ENCODE measurements at regions not wholly inside any gene's neighbourhood (a gene's known extent, or its start where the extent isn't known, plus 50 kb on each side); places are given as distances from the start of the nearest gene placed in this dataset.

DNA sequence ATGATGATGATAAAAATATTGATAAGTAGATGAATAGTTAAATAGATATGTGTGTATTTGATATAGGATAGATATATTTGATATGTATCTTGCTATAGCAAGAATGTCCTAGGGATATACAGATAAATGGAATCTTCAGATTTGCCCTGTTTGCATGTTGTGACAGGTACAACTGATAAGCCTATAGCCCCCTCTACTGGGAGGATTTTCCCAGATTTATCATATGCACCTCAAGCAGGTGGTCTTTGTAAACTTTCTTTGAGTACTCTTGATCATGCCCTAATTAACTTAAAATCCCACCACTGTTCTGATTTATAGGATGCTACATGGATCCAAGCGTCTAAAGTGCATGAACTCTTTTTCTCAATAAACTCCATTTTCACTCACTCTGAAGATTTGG is 1050.7 kb downstream of the SORCS3 start:
- Histone ChIP-seq H3K27ac (ENCODE audit: insufficient read depth, low read depth, low read length) (no peak overlapping the region), H3K9ac (replicated peaks; ENCODE audit: extremely low read depth, insufficient read depth, low read length) (no peak overlapping the region), H3K4me2 (ENCODE audit: insufficient read depth, low read length) (no peak overlapping the region), H4K20me1 (replicated peaks; ENCODE audit: control insufficient read depth, extremely low read depth, insufficient read depth, low read length) (no peaks in the 10 kb centered on the region), H3K4me3 (replicated peaks in 1 of 3; ENCODE audit: insufficient read depth in 1 of 3, low read depth in 1 of 3, low read length in 3 of 3) (no peak overlapping the region), H3K27me3 (ENCODE audit: control insufficient read depth in 2 of 2, insufficient read depth in 2 of 2, low read length in 2 of 2) (no peaks in the 10 kb centered on the region), H3K9me1 (replicated peaks; ENCODE audit: control insufficient read depth, extremely low read depth, insufficient read depth, low read length) (no peaks in the 10 kb centered on the region), H3K9me3 (replicated peaks; ENCODE audit: control insufficient read depth, insufficient read depth, low read length) (peaks cover 1% of the 10 kb centered on the region), H3K36me3 (ENCODE audit: control insufficient read depth in 2 of 2, extremely low read depth in 1 of 2, insufficient read depth in 2 of 2, low read length in 2 of 2) (no peaks in the 10 kb centered on the region), H2AFZ (ENCODE audit: low read depth, low read length) (no peak overlapping the region), H3K79me2 (ENCODE audit: control insufficient read depth, insufficient read depth, low read length) (no peaks in the 10 kb centered on the region), H3K4me1 (ENCODE audit: control insufficient read depth, extremely low read depth, insufficient read depth, low read length) (no peaks in the 10 kb centered on the region)
- CTCF ChIA-PET, result no interaction called here
- dilution Hi-C loops (cut with MboI; ENCODE audit: extremely low pct_ligation_motif_present, low sequenced_read_pairs) (no loop called here), intact Hi-C loops (cut with micrococcal nuclease) (no loop called here)
- no peak for TF ChIP-seq JUN (IDR thresholded peaks at IDR 0.05; ENCODE audit: borderline replicate concordance, insufficient read depth, insufficient read length, low read depth)
- TF ChIP-seq GATA2 (IDR thresholded peaks at IDR 0.05; ENCODE audit: insufficient read depth, insufficient read length, low read depth, low read length), result no peak
- no peak for TF ChIP-seq POLR2A (IDR thresholded peaks at IDR 0.05; ENCODE audit: low read depth, low read length)
- no peak for TF ChIP-seq POLR2AphosphoS5 (IDR thresholded peaks at IDR 0.05; ENCODE audit: insufficient read depth, low read depth, low read length)
- TF ChIP-seq, protein P1, sequence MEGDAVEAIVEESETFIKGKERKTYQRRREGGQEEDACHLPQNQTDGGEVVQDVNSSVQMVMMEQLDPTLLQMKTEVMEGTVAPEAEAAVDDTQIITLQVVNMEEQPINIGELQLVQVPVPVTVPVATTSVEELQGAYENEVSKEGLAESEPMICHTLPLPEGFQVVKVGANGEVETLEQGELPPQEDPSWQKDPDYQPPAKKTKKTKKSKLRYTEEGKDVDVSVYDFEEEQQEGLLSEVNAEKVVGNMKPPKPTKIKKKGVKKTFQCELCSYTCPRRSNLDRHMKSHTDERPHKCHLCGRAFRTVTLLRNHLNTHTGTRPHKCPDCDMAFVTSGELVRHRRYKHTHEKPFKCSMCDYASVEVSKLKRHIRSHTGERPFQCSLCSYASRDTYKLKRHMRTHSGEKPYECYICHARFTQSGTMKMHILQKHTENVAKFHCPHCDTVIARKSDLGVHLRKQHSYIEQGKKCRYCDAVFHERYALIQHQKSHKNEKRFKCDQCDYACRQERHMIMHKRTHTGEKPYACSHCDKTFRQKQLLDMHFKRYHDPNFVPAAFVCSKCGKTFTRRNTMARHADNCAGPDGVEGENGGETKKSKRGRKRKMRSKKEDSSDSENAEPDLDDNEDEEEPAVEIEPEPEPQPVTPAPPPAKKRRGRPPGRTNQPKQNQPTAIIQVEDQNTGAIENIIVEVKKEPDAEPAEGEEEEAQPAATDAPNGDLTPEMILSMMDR (IDR thresholded peaks at IDR 0.05; ENCODE audit: extremely low read depth in 1 of 2, insufficient read depth in 1 of 2, low read depth in 1 of 2, low read length in 2 of 2), result no peak
- TF ChIP-seq, protein P2, sequence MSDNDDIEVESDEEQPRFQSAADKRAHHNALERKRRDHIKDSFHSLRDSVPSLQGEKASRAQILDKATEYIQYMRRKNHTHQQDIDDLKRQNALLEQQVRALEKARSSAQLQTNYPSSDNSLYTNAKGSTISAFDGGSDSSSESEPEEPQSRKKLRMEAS (IDR thresholded peaks at IDR 0.05; ENCODE audit: insufficient read depth, insufficient read length), result no peak
- no peak for TF ChIP-seq MYC (IDR thresholded peaks at IDR 0.05; ENCODE audit: low read depth, low read length)
- TF ChIP-seq FOS (IDR thresholded peaks at IDR 0.05; ENCODE audit: borderline replicate concordance, insufficient read depth, low read length), result no peak
- no peak for TF ChIP-seq EZH2 (IDR thresholded peaks at IDR 0.05; ENCODE audit: borderline replicate concordance, low read depth, low read length, severe bottlenecking)
- BruUV-seq (replicated peaks), result no TSS peak
- DNase-seq (ENCODE audit: low read depth, low spot score), result no peak
- no peak for FAIRE-seq
- POLR2A ChIA-PET, result no interaction called here

All from endothelial cell of umbilical vein (primary cell).